Loucy (cell line): ENCODE measurements at regions not wholly inside any gene's neighbourhood (a gene's known extent, or its start where the extent isn't known, plus 50 kb on each side); places are given as distances from the start of the nearest gene placed in this dataset.

Experiments used
- CTCF ChIP-seq: fragments of 200-600 bp; sonication (generic); conservative IDR thresholded peaks from 2 replicates; pipeline ENCODE4 v1.5.1; 2014; ENCODE audit warnings: mild to moderate bottlenecking, antibody characterized with exemption, low read length
- EZH2phosphoT487 ChIP-seq: fragments of 200-600 bp; IDR thresholded peaks from 2 replicates; pipeline ENCODE4 v1.6.1; 2018; ENCODE audit warnings: antibody characterized with exemption, mild to moderate bottlenecking, moderate library complexity, borderline replicate concordance

GRCh38 chr2:216802516-216803215 lies 57.2 kb downstream of the TNP1 start:
- TF ChIP-seq CTCF = no peak
- no peak for TF ChIP-seq EZH2phosphoT487
